H1 (cell line): ENCODE measurements at regions not wholly inside any gene's neighbourhood (a gene's known extent, or its start where the extent isn't known, plus 50 kb on each side); places are given as distances from the start of the nearest gene placed in this dataset.

Source experiments
- CTCF ChIA-PET: fragments of 300-600 bp; sonication (Branson Sonifier 250); formaldehyde crosslinking; loops from one replicate; lab custom pipeline; 2021; ENCODE audit not compliant: partially characterized antibody; lab: Charles Lee
- POLR2A ChIA-PET: fragments of 300-600 bp; sonication (Branson Sonifier 250); formaldehyde crosslinking; loops from one replicate; lab custom pipeline; 2021; ENCODE audit warnings: inconsistent platforms; ENCODE audit not compliant: partially characterized antibody; lab: Charles Lee
- DNase-seq, 2 experiments: peaks; one replicate each; pipeline versions ENCODE4 v3.0.0 to v3.0.0-alpha.2; 2010 to 2022; ENCODE audit warnings: low spot score in 2 of 2, low read depth in 1 of 2, mixed read lengths in 1 of 2
- FAIRE-seq: peaks from 2 replicates; lab custom pipeline; 2011; peaks lifted over from hg19 to GRCh38; lab: Jason Lieb, UNC
- H2AFZ ChIP-seq: 2 replicates; pipeline ENCODE4 v1.8.1; 2012; ENCODE audit warnings: low read length, inconsistent platforms
- H2AK5ac ChIP-seq: 2 replicates; pipeline ENCODE4 v1.6.1; 2013; ENCODE audit warnings: low read depth, low read length
- H2BK120ac ChIP-seq: replicated peaks from 2 replicates; pipeline ENCODE3; 2013; ENCODE audit warnings: low read depth, low read length, inconsistent platforms
- H2BK12ac ChIP-seq: 2 replicates; pipeline ENCODE4 v1.6.1; 2013; ENCODE audit warnings: low read depth, low read length
- H2BK15ac ChIP-seq: 2 replicates; pipeline ENCODE4 v1.6.1; 2013; ENCODE audit warnings: low read length
- H2BK20ac ChIP-seq: 2 replicates; pipeline ENCODE4 v1.6.1; 2013; ENCODE audit warnings: low read length
- H2BK5ac ChIP-seq: 2 replicates; pipeline ENCODE4 v1.6.1; 2013; ENCODE audit warnings: low read depth, low read length
- H3K14ac ChIP-seq: 2 replicates; pipeline ENCODE4 v1.6.1; 2013; ENCODE audit warnings: inconsistent platforms; ENCODE audit not compliant: insufficient read length
- H3K18ac ChIP-seq: 2 replicates; pipeline ENCODE4 v1.6.1; 2013; ENCODE audit warnings: low read length; ENCODE audit errors: extremely low read depth
- H3K23ac ChIP-seq: 2 replicates; pipeline ENCODE4 v1.6.1; 2013; ENCODE audit warnings: inconsistent platforms; ENCODE audit not compliant: insufficient read length
- H3K23me2 ChIP-seq: 2 replicates; pipeline ENCODE4 v1.6.1; 2013; ENCODE audit warnings: low read depth, low read length
- H3K27ac ChIP-seq: 2 replicates; pipeline ENCODE4 v1.6.1; 2011; ENCODE audit warnings: low read depth, low read length, inconsistent platforms
- H3K27me3 ChIP-seq, 4 experiments: replicated peaks in 1 of 4; 1 replicate in 1 of 4; 2 replicates in 3 of 4; pipeline versions ENCODE4 v1.6.1 to v1.8.1; 2011 to 2013; ENCODE audit warnings: low read length in 3 of 4, mild to moderate bottlenecking in 3 of 4, inconsistent platforms in 2 of 4, mixed read lengths in 2 of 4, moderate library complexity in 1 of 4; ENCODE audit not compliant: control insufficient read depth in 3 of 4, insufficient read depth in 3 of 4; ENCODE audit errors: extremely low read depth in 1 of 4
- H3K36me3 ChIP-seq, 4 experiments: 2 replicates each; pipeline versions ENCODE4 v1.6.1 to v1.8.1; 2011 to 2013; ENCODE audit warnings: mild to moderate bottlenecking in 4 of 4, low read length in 3 of 4, moderate library complexity in 2 of 4, control low read depth in 1 of 4, inconsistent platforms in 1 of 4; ENCODE audit not compliant: insufficient read depth in 4 of 4, control insufficient read depth in 2 of 4
- H3K4ac ChIP-seq: replicated peaks from 2 replicates; pipeline ENCODE3; 2013; ENCODE audit warnings: low read length, low read depth, mixed read lengths, inconsistent platforms; ENCODE audit not compliant: insufficient read length
- H3K4me1 ChIP-seq, 4 experiments: replicated peaks in 1 of 4; 1 replicate in 1 of 4; 2 replicates in 3 of 4; pipeline versions ENCODE4 v1.6.1 to v1.8.1; 2011 to 2013; ENCODE audit warnings: low read length in 3 of 4, inconsistent platforms in 2 of 4, mixed read lengths in 1 of 4; ENCODE audit not compliant: insufficient read depth in 4 of 4, control insufficient read depth in 3 of 4
- H3K4me2 ChIP-seq, 2 experiments: 2 replicates each; pipeline versions ENCODE4 v1.6.1 to v1.8.1; 2011 to 2013; ENCODE audit warnings: low read depth in 2 of 2, low read length in 2 of 2, control low read depth in 1 of 2, inconsistent platforms in 1 of 2, mild to moderate bottlenecking in 1 of 2; ENCODE audit not compliant: insufficient read depth in 1 of 2
- H3K4me3 ChIP-seq, 4 experiments: fragments of 200-600, 300-600 bp in 1 of 4; sonication (generic), shearing (Covaris generic), sonication (Bioruptor Twin) in 1 of 4; 2 replicates each; pipeline versions ENCODE4 v1.5.1 to v1.8.1; 2011 to 2016; ENCODE audit warnings: low read length in 4 of 4, low read depth in 3 of 4, control low read depth in 2 of 4, inconsistent platforms in 2 of 4, mild to moderate bottlenecking in 2 of 4, mixed read lengths in 1 of 4, moderate library complexity in 1 of 4; ENCODE audit not compliant: insufficient read depth in 2 of 4; ENCODE audit errors: extremely low read depth in 1 of 4
- H3K56ac ChIP-seq: replicated peaks from 2 replicates; pipeline ENCODE3; 2013; ENCODE audit warnings: low read depth, mild to moderate bottlenecking, mixed read lengths, low read length, inconsistent platforms; ENCODE audit not compliant: insufficient read length
- H3K79me1 ChIP-seq: 2 replicates; pipeline ENCODE4 v1.6.1; 2013; ENCODE audit warnings: low read depth, low read length, control low read depth
- H3K79me2 ChIP-seq, 2 experiments: 2 replicates each; pipeline versions ENCODE4 v1.6.1 to v1.8.1; 2012 to 2013; ENCODE audit warnings: low read length in 2 of 2, mild to moderate bottlenecking in 2 of 2, inconsistent platforms in 1 of 2; ENCODE audit not compliant: insufficient read depth in 2 of 2, control insufficient read depth in 1 of 2
- H3K9ac ChIP-seq, 4 experiments: replicated peaks in 1 of 4; 1 replicate in 1 of 4; 2 replicates in 3 of 4; pipeline versions ENCODE4 v1.6.1 to v1.8.1; 2011 to 2013; ENCODE audit warnings: low read depth in 3 of 4, low read length in 3 of 4, control low read depth in 2 of 4, mild to moderate bottlenecking in 2 of 4, moderate library complexity in 2 of 4, inconsistent platforms in 1 of 4; ENCODE audit errors: extremely low read depth in 1 of 4
- H3K9me3 ChIP-seq, 2 experiments: 2 replicates each; pipeline versions ENCODE4 v1.6.1 to v1.8.1; 2012 to 2013; ENCODE audit warnings: mild to moderate bottlenecking in 2 of 2, moderate library complexity in 2 of 2, control low read depth in 1 of 2, inconsistent platforms in 1 of 2, low read depth in 1 of 2, low read length in 1 of 2, mixed read lengths in 1 of 2; ENCODE audit not compliant: insufficient read depth in 2 of 2
- H4K20me1 ChIP-seq, 2 experiments: replicated peaks in 1 of 2; 2 replicates each; pipeline versions ENCODE3 to v1.8.1; 2011 to 2013; ENCODE audit warnings: inconsistent platforms in 2 of 2, low read length in 2 of 2, mild to moderate bottlenecking in 1 of 2; ENCODE audit not compliant: insufficient read depth in 2 of 2, control insufficient read depth in 1 of 2
- H4K5ac ChIP-seq: 2 replicates; pipeline ENCODE4 v1.6.1; 2013; ENCODE audit warnings: low read length, low read depth, mixed read lengths, inconsistent platforms; ENCODE audit not compliant: insufficient read length
- H4K8ac ChIP-seq: 2 replicates; pipeline ENCODE4 v1.8.0; 2013; ENCODE audit warnings: mild to moderate bottlenecking, moderate library complexity, low read length, inconsistent platforms; ENCODE audit not compliant: insufficient read depth; ENCODE audit errors: extremely low read depth
- H4K91ac ChIP-seq: replicated peaks from 2 replicates; pipeline ENCODE3; 2013; ENCODE audit warnings: low read length, mixed read lengths, inconsistent platforms; ENCODE audit not compliant: insufficient read length
- ASH2L ChIP-seq: fragments of 200-600, 300-600 bp; sonication (generic); IDR thresholded peaks from one replicate; pipeline ENCODE4 v1.7.1; 2017; ENCODE audit warnings: low read length
- BRCA1 ChIP-seq: IDR thresholded peaks from 2 replicates; pipeline ENCODE4 v1.6.1; 2012; ENCODE audit warnings: low read depth, low read length, improper control_type of control experiment
- CBX8 ChIP-seq: fragments of 300-800, 300-1000 bp; sonication (generic); IDR thresholded peaks from 2 replicates; pipeline ENCODE4 v1.7.1; 2016; ENCODE audit warnings: low read depth, low read length, borderline replicate concordance
- CEBPB ChIP-seq: IDR thresholded peaks from 2 replicates; pipeline ENCODE4 v1.6.1; 2012; ENCODE audit warnings: low read depth, low read length
- CHD2 ChIP-seq: IDR thresholded peaks from 2 replicates; pipeline ENCODE4 v1.6.1; 2012; ENCODE audit warnings: low read length, improper control_type of control experiment
- EGR1 ChIP-seq: IDR thresholded peaks from 2 replicates; pipeline ENCODE4 v1.6.1; 2011; ENCODE audit warnings: low read depth, low read length, borderline replicate concordance
- JUN ChIP-seq: IDR thresholded peaks from 2 replicates; pipeline ENCODE4 v1.6.1; 2011; ENCODE audit warnings: low read depth, mild to moderate bottlenecking, improper control_type of control experiment, low read length
- KDM1A ChIP-seq: fragments of 200-600, 300-600 bp; sonication (generic); IDR thresholded peaks from 2 replicates; pipeline ENCODE4 v1.7.1; 2016; ENCODE audit warnings: mild to moderate bottlenecking, low read length, borderline replicate concordance
- NANOG ChIP-seq: IDR thresholded peaks from 2 replicates; pipeline ENCODE4 v1.6.1; 2011; ENCODE audit warnings: low read length, low read depth, mild to moderate bottlenecking, inconsistent platforms; ENCODE audit not compliant: insufficient read depth, poor library complexity, severe bottlenecking
- POLR2AphosphoS5 ChIP-seq: IDR thresholded peaks from 2 replicates; pipeline ENCODE4 v1.6.1; 2011; ENCODE audit warnings: low read depth, low read length
- SAP30 ChIP-seq: fragments of 300-600 bp; sonication (generic); IDR thresholded peaks from 2 replicates; pipeline ENCODE4 v1.7.1; 2012; ENCODE audit warnings: low read length, moderate library complexity, mild to moderate bottlenecking, inconsistent platforms; ENCODE audit not compliant: insufficient read depth, insufficient replicate concordance
- SP2 ChIP-seq: IDR thresholded peaks from 2 replicates; pipeline ENCODE4 v1.6.1; 2012; ENCODE audit warnings: mild to moderate bottlenecking, low read length, inconsistent platforms
- SUZ12 ChIP-seq: fragments of 200-600 bp; sonication (generic); IDR thresholded peaks from 2 replicates; pipeline ENCODE4 v1.6.1; 2012; ENCODE audit warnings: mild to moderate bottlenecking, inconsistent platforms, low read length, moderate library complexity, mixed read lengths
- TBP ChIP-seq: IDR thresholded peaks from 2 replicates; pipeline ENCODE4 v1.6.1; 2011; ENCODE audit warnings: low read depth, low read length, improper control_type of control experiment
- TCF12 ChIP-seq: IDR thresholded peaks from 2 replicates; pipeline ENCODE4 v1.6.1; 2011; ENCODE audit warnings: low read depth, mild to moderate bottlenecking, low read length
- WGBS, 2 experiments: shearing (Covaris generic) in 1 of 2; methylation state at CpG; one replicate each; pipeline versions ENCODE4 v1.1.6 to v1.1.7; 2013 to 2015; ENCODE audit warnings: low lambda C conversion rate in 2 of 2, mixed read lengths in 2 of 2, inconsistent platforms in 1 of 2, low coverage in 1 of 2, missing lambda C conversion rate in 1 of 2; ENCODE audit not compliant: insufficient replicate concordance in 2 of 2, insufficient coverage in 1 of 2, insufficient read length in 1 of 2; ENCODE audit errors: extremely low coverage in 1 of 2, missing lambda C conversion rate in 1 of 2; 5-methylcytosine and 5-hydroxymethylcytosine counted together
- TF ChIP-seq, protein P1 (sequence below): IDR thresholded peaks from 2 replicates; pipeline ENCODE4 v1.6.1; 2011; ENCODE audit warnings: low read length, improper control_type of control experiment

DNA sequence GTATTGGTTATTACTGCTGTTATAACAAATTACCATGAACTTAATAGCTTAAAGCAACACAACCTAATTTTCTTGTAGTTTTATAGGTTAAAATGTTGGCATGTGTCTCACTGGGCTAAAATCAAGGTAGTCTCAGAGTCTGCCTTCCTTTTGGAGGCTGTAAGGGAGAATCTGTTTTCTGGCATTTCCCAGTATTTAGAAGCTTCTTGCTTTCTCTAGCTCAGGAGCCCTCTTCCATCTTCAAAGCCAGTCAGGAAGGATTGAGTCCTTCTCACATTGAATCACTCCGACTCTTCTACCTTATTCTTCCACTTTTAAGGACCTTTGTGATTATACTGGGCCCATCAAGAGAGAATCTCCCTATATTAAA is 156.2 kb downstream of the MBL2 start:
- Histone ChIP-seq H2BK15ac (no peak overlapping the region), H3K9ac (no peak overlapping the region), H3K18ac (no peak overlapping the region), H3K56ac (no peak overlapping the region), H4K91ac (no peak overlapping the region), H2BK20ac (no peak overlapping the region), H3K23ac (no peak overlapping the region), H3K4me1 (no peaks in the 10 kb centered on the region), H2AFZ (peak overlapping the region; percentile 32; the same call in 1 of the 2 replicates), H2AK5ac (no peak overlapping the region), H4K20me1 (no peaks in the 10 kb centered on the region), H2BK5ac (no peak overlapping the region), H3K9me3 (no peaks in the 10 kb centered on the region), H3K79me1 (no peaks in the 10 kb centered on the region), H3K4me3 (no peak overlapping the region), H4K8ac (no peak overlapping the region), H3K27me3 (no peaks in the 10 kb centered on the region), H3K27ac (no peak overlapping the region), H3K36me3 (no peaks in the 10 kb centered on the region), H2BK120ac (no peak overlapping the region), H3K79me2 (no peaks in the 10 kb centered on the region), H3K23me2 (no peaks in the 10 kb centered on the region), H3K14ac (no peak overlapping the region), H3K4ac (no peak overlapping the region), H4K5ac (no peak overlapping the region), H3K4me2 (no peak overlapping the region), H2BK12ac (no peak overlapping the region)
- POLR2A ChIA-PET = no interaction called here
- 57% methylated on average over 1 of the region's 1 CpG; no CpG with 5 or more reads in 1 of the 2 experiments for WGBS, 2 experiments
- CTCF ChIA-PET = interaction anchor here (1.2 kb wide), 1 partner anchor 28 kb away, joined by 3 read pairs; no protein-coding TSS in a partner anchor
- DNase-seq (no peak), FAIRE-seq (no peak)
- TF ChIP-seq SUZ12 (no peak), KDM1A (no peak), POLR2AphosphoS5 (no peak), CEBPB (no peak), NANOG (no peak), BRCA1 (no peak), ASH2L (no peak), TCF12 (no peak), CHD2 (no peak), EGR1 (no peak), SP2 (no peak), CBX8 (no peak), JUN (no peak), SAP30 (no peak), TBP (no peak)
- TF ChIP-seq, protein P1, sequence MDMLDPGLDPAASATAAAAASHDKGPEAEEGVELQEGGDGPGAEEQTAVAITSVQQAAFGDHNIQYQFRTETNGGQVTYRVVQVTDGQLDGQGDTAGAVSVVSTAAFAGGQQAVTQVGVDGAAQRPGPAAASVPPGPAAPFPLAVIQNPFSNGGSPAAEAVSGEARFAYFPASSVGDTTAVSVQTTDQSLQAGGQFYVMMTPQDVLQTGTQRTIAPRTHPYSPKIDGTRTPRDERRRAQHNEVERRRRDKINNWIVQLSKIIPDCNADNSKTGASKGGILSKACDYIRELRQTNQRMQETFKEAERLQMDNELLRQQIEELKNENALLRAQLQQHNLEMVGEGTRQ = no peak
